Mucosa of descending colon (tissue), 3 donors: ENCODE measurements at regions not wholly inside any gene's neighbourhood (a gene's known extent, or its start where the extent isn't known, plus 50 kb on each side); places are given as distances from the start of the nearest gene placed in this dataset.

Source experiments
- ATAC-seq: fragments of 200-7000 bp; cut with Tn5 transposase; one replicate; pipeline ENCODE4 v1.9.1; 2020; ENCODE audit warnings: mild to moderate bottlenecking, moderate library complexity
- DNase-seq, 3 donors: peaks; one replicate each; pipeline ENCODE4 v3.0.0-alpha.2; 2020
- H3K36me3 ChIP-seq: fragments of 200-600 bp; one replicate; pipeline ENCODE4 v1.8.0; 2021; ENCODE audit warnings: low read depth, mild to moderate bottlenecking
- H3K4me1 ChIP-seq: fragments of 200-600 bp; one replicate; pipeline ENCODE4 v1.8.0; 2021; ENCODE audit warnings: low read depth, mild to moderate bottlenecking
- H3K4me3 ChIP-seq: fragments of 200-600 bp; one replicate; pipeline ENCODE4 v1.8.0; 2021; ENCODE audit warnings: mild to moderate bottlenecking
- H3K9me3 ChIP-seq: fragments of 200-600 bp; one replicate; pipeline ENCODE4 v1.8.0; 2021; ENCODE audit warnings: mild to moderate bottlenecking
- CTCF ChIP-seq: fragments of 200-600 bp; IDR thresholded peaks from one replicate; pipeline ENCODE4 v1.8.0; 2022; ENCODE audit warnings: antibody characterized with exemption, mild to moderate bottlenecking
- intact Hi-C, 2 donors: fragments of 100-400 bp; cut with DNase I in 1 of 2; cut with micrococcal nuclease in 1 of 2; formaldehyde crosslinking; loops; one replicate each; pipeline versions ENCODE4 v1.11.0 to v1.11.1; 2022; cut with DNase I, micrococcal nuclease
- donor health status: DM: no; HTN: no; CAD: no; lungs with moderate emphysema.
- donor health status: DM: no; HTN: no; CAD: no.
- donor health status: DM: no; HTN: yes; CAD: no.

GRCh38 chr15:77867266-77868047 lies 210.1 kb downstream of the TBC1D2B start:
- no peak for ATAC-seq
- no peaks in the 10 kb centered on the region for H3K36me3 ChIP-seq
- H3K9me3 ChIP-seq: no peaks in the 10 kb centered on the region
- intact Hi-C loops: no loop called here
- no peak for TF ChIP-seq CTCF
- no peaks in the 10 kb centered on the region for H3K4me1 ChIP-seq
- no peak overlapping the region for H3K4me3 ChIP-seq
- DNase-seq: peak in 1 of 3 donors; percentile 32

- no peaks in the 10 kb centered on the region for H3K36me3 ChIP-seq
- no peak for ATAC-seq
- no peak for TF ChIP-seq CTCF
- DNase-seq: peak in 1 of 3 donors; percentile 30
- no peaks in the 10 kb centered on the region for H3K4me1 ChIP-seq
- H3K9me3 ChIP-seq: no peaks in the 10 kb centered on the region
- intact Hi-C loops: no loop called here
- no peak overlapping the region for H3K4me3 ChIP-seq
These were observed 210.8 kb downstream of the TBC1D2B start for GRCh38 chr15:77866596-77867125.

GRCh38 chr15:77866186-77866585 lies 211.3 kb downstream of the TBC1D2B start:
- H3K9me3 ChIP-seq: no peaks in the 10 kb centered on the region
- DNase-seq (peak in 1 of 3 donors; percentile 31), ATAC-seq (no peak)
- no peaks in the 10 kb centered on the region for H3K4me1 ChIP-seq
- TF ChIP-seq CTCF: no peak
- H3K4me3 ChIP-seq: no peak overlapping the region
- intact Hi-C loops: no loop called here
- no peaks in the 10 kb centered on the region for H3K36me3 ChIP-seq

GRCh38 chr15:77865701-77866100 lies 211.8 kb downstream of the TBC1D2B start:
- intact Hi-C loops: no loop called here
- Histone ChIP-seq H3K36me3 (no peaks in the 10 kb centered on the region), H3K9me3 (no peaks in the 10 kb centered on the region), H3K4me3 (no peak overlapping the region), H3K4me1 (no peaks in the 10 kb centered on the region)
- TF ChIP-seq CTCF: no peak
- no peak for ATAC-seq
- peak in 1 of 3 donors; percentile 21 for DNase-seq

- no peak for TF ChIP-seq CTCF
- no peak for ATAC-seq
- H3K4me1 ChIP-seq: no peaks in the 10 kb centered on the region
- no peaks in the 10 kb centered on the region for H3K9me3 ChIP-seq
- H3K4me3 ChIP-seq: no peak overlapping the region
- no peaks in the 10 kb centered on the region for H3K36me3 ChIP-seq
- intact Hi-C loops: no loop called here
- DNase-seq: no peak
These were observed 212.4 kb downstream of the TBC1D2B start for GRCh38 chr15:77865106-77865610.
